ENCODE measurements at regions not wholly inside any gene's neighbourhood (a gene's known extent, or its start where the extent isn't known, plus 50 kb on each side); places are given as distances from the start of the nearest gene placed in this dataset.

- ATAC-seq (no peak), DNase-seq (no peak)
- H3K27ac Mint-ChIP-seq: no peak overlapping the region
- intact Hi-C loops (cut with micrococcal nuclease): no loop called here
- TF ChIP-seq CTCF (IDR thresholded peaks at IDR 0.05): no peak
- no peak overlapping the region for H3K4me3 Mint-ChIP-seq
- no peaks in the 10 kb centered on the region for H3K27me3 Mint-ChIP-seq (ENCODE audit: low read depth in 2 of 2)
- Histone ChIP-seq H3K4me1 (ENCODE audit: control insufficient read depth, insufficient read depth, low read length) (no peaks in the 10 kb centered on the region), H3K27ac (ENCODE audit: low read length) (no peak overlapping the region), H3K27me3 (ENCODE audit: control insufficient read depth, insufficient read depth, low read length) (no peaks in the 10 kb centered on the region), H3K36me3 (ENCODE audit: control insufficient read depth, insufficient read depth, low read length) (no peaks in the 10 kb centered on the region), H3K9me3 (ENCODE audit: control insufficient read depth, insufficient read depth, low read length) (peaks cover 3% of the 10 kb centered on the region), H3K4me3 (ENCODE audit: low read length) (no peak overlapping the region)
- peaks cover 11% of the 10 kb centered on the region in 2 donors for H3K9me3 Mint-ChIP-seq
- peaks cover 6% of the 10 kb centered on the region for H3K36me3 Mint-ChIP-seq
- no peaks in the 10 kb centered on the region for H3K4me1 Mint-ChIP-seq
- WGBS (ENCODE audit: insufficient coverage): 85% methylated on average over 1 of the region's 3 CpGs
These were observed 968.1 kb downstream of the CDH11 start for GRCh38 chr16:64153718-64154117.

GRCh38 chr16:64151990-64152767 lies 969.7 kb downstream of the CDH11 start:
- no peaks in the 10 kb centered on the region for H3K27me3 ChIP-seq (ENCODE audit: control insufficient read depth, insufficient read depth, low read length)
- H3K9me3 Mint-ChIP-seq: peaks cover 12 to 14% of the 10 kb centered on the region in 2 donors
- no peaks in the 10 kb centered on the region for H3K4me1 Mint-ChIP-seq
- H3K4me1 ChIP-seq (ENCODE audit: control insufficient read depth, insufficient read depth, low read length): no peaks in the 10 kb centered on the region
- no peak overlapping the region for H3K27ac Mint-ChIP-seq
- H3K36me3 Mint-ChIP-seq: peaks cover 6% of the 10 kb centered on the region
- intact Hi-C loops (cut with micrococcal nuclease): no loop called here
- no peaks in the 10 kb centered on the region for H3K36me3 ChIP-seq (ENCODE audit: control insufficient read depth, insufficient read depth, low read length)
- ATAC-seq (no peak), DNase-seq (no peak)
- peaks cover 3% of the 10 kb centered on the region for H3K9me3 ChIP-seq (ENCODE audit: control insufficient read depth, insufficient read depth, low read length)
- H3K27ac ChIP-seq (ENCODE audit: low read length): no peak overlapping the region
- no peaks in the 10 kb centered on the region for H3K27me3 Mint-ChIP-seq (ENCODE audit: low read depth in 2 of 2)
- TF ChIP-seq CTCF (IDR thresholded peaks at IDR 0.05): no peak
- WGBS (ENCODE audit: insufficient coverage): 81% methylated on average over 5 of the region's 5 CpGs
- H3K4me3 ChIP-seq (ENCODE audit: low read length): no peak overlapping the region
- H3K4me3 Mint-ChIP-seq: no peak overlapping the region

GRCh38 chr16:64150193-64150592 lies 971.7 kb downstream of the CDH11 start:
- H3K4me1 Mint-ChIP-seq: no peaks in the 10 kb centered on the region

More at GRCh38 chr16:64150193-64150592, 971.7 kb downstream of the CDH11 start:
- Mint-ChIP-seq H3K4me3 (no peak overlapping the region), H3K27me3 (ENCODE audit: low read depth in 2 of 2) (no peaks in the 10 kb centered on the region), H3K27ac (no peak overlapping the region), H3K36me3 (peaks cover 6% of the 10 kb centered on the region), H3K9me3 (peaks cover 14 to 17% of the 10 kb centered on the region in 2 donors)
- H3K27me3 ChIP-seq (ENCODE audit: control insufficient read depth, insufficient read depth, low read length): no peaks in the 10 kb centered on the region
- no peak overlapping the region for H3K4me3 ChIP-seq (ENCODE audit: low read length)
- DNase-seq (no peak), ATAC-seq (no peak)
- H3K36me3 ChIP-seq (ENCODE audit: control insufficient read depth, insufficient read depth, low read length): no peaks in the 10 kb centered on the region
- peaks cover 3% of the 10 kb centered on the region for H3K9me3 ChIP-seq (ENCODE audit: control insufficient read depth, insufficient read depth, low read length)
- H3K4me1 ChIP-seq (ENCODE audit: control insufficient read depth, insufficient read depth, low read length): no peaks in the 10 kb centered on the region
- intact Hi-C loops (cut with micrococcal nuclease): no loop called here
- WGBS (ENCODE audit: insufficient coverage): no CpG with 5 or more reads among the region's 3 CpGs
- TF ChIP-seq CTCF (IDR thresholded peaks at IDR 0.05): no peak
- H3K27ac ChIP-seq (ENCODE audit: low read length): no peak overlapping the region

All from natural killer cell (primary cell).